ENCODE measurements at regions not wholly inside any gene's neighbourhood (a gene's known extent, or its start where the extent isn't known, plus 50 kb on each side); places are given as distances from the start of the nearest gene placed in this dataset.

DNA sequence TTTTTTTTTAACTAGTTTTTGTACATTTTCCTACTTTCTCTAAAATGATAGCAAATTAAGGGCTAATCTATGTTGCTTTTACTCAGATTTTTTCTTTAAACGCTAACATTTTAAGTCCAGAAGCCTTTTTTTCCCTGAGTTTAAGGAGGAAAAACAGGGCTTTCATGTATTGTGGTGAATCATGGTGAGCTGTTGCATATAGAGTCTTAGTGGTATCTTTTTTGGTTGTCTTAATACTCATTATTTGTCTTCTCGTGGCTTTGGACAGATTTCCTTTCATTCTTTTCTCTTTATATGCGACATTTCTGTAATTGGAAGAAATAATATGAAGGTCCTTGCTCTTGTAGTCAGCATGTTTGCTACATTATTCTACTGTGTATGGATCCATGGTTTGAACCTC lies 1015.6 kb downstream of the PLA2G4A start:
- TF ChIP-seq EZH2 (IDR thresholded peaks at IDR 0.05), result no peak
- no peak for TF ChIP-seq FOXP2 (optimal IDR thresholded peaks at IDR 0.05; ENCODE audit: control extremely low read depth, extremely low read length, insufficient read depth)

All from SK-N-MC (cell line).